HEK293 (cell line): ENCODE measurements at regions not wholly inside any gene's neighbourhood (a gene's known extent, or its start where the extent isn't known, plus 50 kb on each side); places are given as distances from the start of the nearest gene placed in this dataset.

Experiments used
- KLF9 ChIP-seq: fragments of 450-650 bp; formaldehyde crosslinking; IDR thresholded peaks from 2 replicates; pipeline ENCODE4 v1.5.1; 2016; ENCODE audit warnings: missing biosample characterization, missing genetic modification characterization, low read depth
- ZSCAN23 ChIP-seq: fragments of 450-650 bp; formaldehyde crosslinking; IDR thresholded peaks from 2 replicates; pipeline ENCODE4 v1.5.1; 2016; ENCODE audit warnings: missing biosample characterization, missing genetic modification characterization
- TF ChIP-seq, protein P1 (sequence below): IDR thresholded peaks from 2 replicates; pipeline ENCODE4 v1.6.1; 2011; ENCODE audit warnings: mild to moderate bottlenecking, low read depth, low read length, borderline replicate concordance
- TF ChIP-seq, protein P2 (sequence below): fragments of 450-650 bp; formaldehyde crosslinking; IDR thresholded peaks from 2 replicates; pipeline ENCODE4 v1.5.1; 2016; ENCODE audit warnings: missing biosample characterization, missing genetic modification characterization

GRCh38 chr3:177525414-177525813 is 328.1 kb upstream of the TBL1XR1 start:
- TF ChIP-seq ZSCAN23 (tag by site-specific recombination) (no peak), KLF9 (tag by site-specific recombination) (no peak)
- TF ChIP-seq, protein P1, sequence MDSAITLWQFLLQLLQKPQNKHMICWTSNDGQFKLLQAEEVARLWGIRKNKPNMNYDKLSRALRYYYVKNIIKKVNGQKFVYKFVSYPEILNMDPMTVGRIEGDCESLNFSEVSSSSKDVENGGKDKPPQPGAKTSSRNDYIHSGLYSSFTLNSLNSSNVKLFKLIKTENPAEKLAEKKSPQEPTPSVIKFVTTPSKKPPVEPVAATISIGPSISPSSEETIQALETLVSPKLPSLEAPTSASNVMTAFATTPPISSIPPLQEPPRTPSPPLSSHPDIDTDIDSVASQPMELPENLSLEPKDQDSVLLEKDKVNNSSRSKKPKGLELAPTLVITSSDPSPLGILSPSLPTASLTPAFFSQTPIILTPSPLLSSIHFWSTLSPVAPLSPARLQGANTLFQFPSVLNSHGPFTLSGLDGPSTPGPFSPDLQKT: no peak
- TF ChIP-seq, protein P2, sequence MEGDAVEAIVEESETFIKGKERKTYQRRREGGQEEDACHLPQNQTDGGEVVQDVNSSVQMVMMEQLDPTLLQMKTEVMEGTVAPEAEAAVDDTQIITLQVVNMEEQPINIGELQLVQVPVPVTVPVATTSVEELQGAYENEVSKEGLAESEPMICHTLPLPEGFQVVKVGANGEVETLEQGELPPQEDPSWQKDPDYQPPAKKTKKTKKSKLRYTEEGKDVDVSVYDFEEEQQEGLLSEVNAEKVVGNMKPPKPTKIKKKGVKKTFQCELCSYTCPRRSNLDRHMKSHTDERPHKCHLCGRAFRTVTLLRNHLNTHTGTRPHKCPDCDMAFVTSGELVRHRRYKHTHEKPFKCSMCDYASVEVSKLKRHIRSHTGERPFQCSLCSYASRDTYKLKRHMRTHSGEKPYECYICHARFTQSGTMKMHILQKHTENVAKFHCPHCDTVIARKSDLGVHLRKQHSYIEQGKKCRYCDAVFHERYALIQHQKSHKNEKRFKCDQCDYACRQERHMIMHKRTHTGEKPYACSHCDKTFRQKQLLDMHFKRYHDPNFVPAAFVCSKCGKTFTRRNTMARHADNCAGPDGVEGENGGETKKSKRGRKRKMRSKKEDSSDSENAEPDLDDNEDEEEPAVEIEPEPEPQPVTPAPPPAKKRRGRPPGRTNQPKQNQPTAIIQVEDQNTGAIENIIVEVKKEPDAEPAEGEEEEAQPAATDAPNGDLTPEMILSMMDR (tag by site-specific recombination): no peak
